Thoracic aorta (tissue), 2 donors: ENCODE measurements at regions not wholly inside any gene's neighbourhood (a gene's known extent, or its start where the extent isn't known, plus 50 kb on each side); places are given as distances from the start of the nearest gene placed in this dataset.

Experiments
- ATAC-seq: fragments of 150-250 bp; one replicate; pipeline ENCODE4 v1.8.0; 2017; ENCODE audit warnings: low read depth; ENCODE audit not compliant: insufficient number of reproducible peaks, low FRiP score
- DNase-seq: peaks from one replicate; pipeline ENCODE4 v3.0.0-alpha.2; 2020; ENCODE audit warnings: low spot score
- H3K27ac ChIP-seq, 2 donors: fragments of 200-600 bp; sonication (generic); 1 replicate in 1 of 2; 2 replicates in 1 of 2; pipeline ENCODE4 v1.5.1; 2016; ENCODE audit warnings: mild to moderate bottlenecking in 2 of 2, moderate library complexity in 2 of 2
- H3K27me3 ChIP-seq: fragments of 200-600 bp; sonication (generic); replicated peaks from 2 replicates; pipeline ENCODE4 v1.6.0; 2016; ENCODE audit warnings: mild to moderate bottlenecking; ENCODE audit not compliant: insufficient read depth
- H3K36me3 ChIP-seq: fragments of 200-600 bp; sonication (generic); one replicate; pipeline ENCODE4 v1.5.1; 2016
- H3K4me1 ChIP-seq, 2 donors: fragments of 200-600 bp; sonication (generic); 1 replicate in 1 of 2; 2 replicates in 1 of 2; pipeline versions ENCODE4 v1.5.1 to v1.6.0; 2016; ENCODE audit warnings: low read depth in 2 of 2, mild to moderate bottlenecking in 1 of 2; ENCODE audit not compliant: control insufficient read depth in 1 of 2
- H3K4me3 ChIP-seq: fragments of 200-600 bp; sonication (generic); 2 replicates; pipeline ENCODE4 v1.5.1; 2016; ENCODE audit warnings: mild to moderate bottlenecking
- H3K9me3 ChIP-seq: fragments of 200-600 bp; sonication (generic); 2 replicates; pipeline ENCODE4 v1.5.1; 2016
- TF ChIP-seq, protein P1 (sequence below): fragments of 200-600 bp; sonication (generic); IDR thresholded peaks from one replicate; pipeline ENCODE4 v1.5.1; 2019; ENCODE audit warnings: antibody characterized with exemption

DNA sequence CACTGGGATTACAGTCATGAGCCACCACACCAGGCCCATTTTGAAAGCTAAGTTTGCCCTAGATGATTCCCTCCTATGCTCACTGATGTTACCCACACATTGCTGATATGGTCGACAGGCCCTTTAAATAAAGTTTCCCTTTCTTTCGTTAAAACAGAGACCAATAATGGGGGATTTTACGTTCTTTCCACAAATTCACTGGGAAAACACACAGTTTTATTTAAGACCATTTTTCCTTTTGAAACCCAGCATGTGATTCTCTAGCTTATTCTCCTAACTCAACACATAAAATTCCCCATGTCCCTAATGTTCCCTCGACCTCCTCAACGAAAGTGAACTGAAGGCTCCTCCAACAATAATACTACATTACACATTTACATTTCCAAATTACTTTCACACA, 223.2 kb downstream of the ANAPC1 start:
- ATAC-seq (no peak), DNase-seq (no peak)
- peaks cover 13 to 19% of the 10 kb centered on the region in 2 donors for H3K4me1 ChIP-seq
- no peaks in the 10 kb centered on the region for H3K27me3 ChIP-seq
- TF ChIP-seq, protein P1, sequence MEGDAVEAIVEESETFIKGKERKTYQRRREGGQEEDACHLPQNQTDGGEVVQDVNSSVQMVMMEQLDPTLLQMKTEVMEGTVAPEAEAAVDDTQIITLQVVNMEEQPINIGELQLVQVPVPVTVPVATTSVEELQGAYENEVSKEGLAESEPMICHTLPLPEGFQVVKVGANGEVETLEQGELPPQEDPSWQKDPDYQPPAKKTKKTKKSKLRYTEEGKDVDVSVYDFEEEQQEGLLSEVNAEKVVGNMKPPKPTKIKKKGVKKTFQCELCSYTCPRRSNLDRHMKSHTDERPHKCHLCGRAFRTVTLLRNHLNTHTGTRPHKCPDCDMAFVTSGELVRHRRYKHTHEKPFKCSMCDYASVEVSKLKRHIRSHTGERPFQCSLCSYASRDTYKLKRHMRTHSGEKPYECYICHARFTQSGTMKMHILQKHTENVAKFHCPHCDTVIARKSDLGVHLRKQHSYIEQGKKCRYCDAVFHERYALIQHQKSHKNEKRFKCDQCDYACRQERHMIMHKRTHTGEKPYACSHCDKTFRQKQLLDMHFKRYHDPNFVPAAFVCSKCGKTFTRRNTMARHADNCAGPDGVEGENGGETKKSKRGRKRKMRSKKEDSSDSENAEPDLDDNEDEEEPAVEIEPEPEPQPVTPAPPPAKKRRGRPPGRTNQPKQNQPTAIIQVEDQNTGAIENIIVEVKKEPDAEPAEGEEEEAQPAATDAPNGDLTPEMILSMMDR = no peak
- no peaks in the 10 kb centered on the region for H3K9me3 ChIP-seq
- H3K4me3 ChIP-seq = no peak overlapping the region
- no peaks in the 10 kb centered on the region for H3K36me3 ChIP-seq
- peak overlapping the region; percentile 39 to 66 for H3K27ac ChIP-seq

- Histone ChIP-seq H3K27me3 (no peaks in the 10 kb centered on the region), H3K27ac (no peak overlapping the region), H3K4me1 (peaks cover 13 to 19% of the 10 kb centered on the region in 2 donors), H3K36me3 (no peaks in the 10 kb centered on the region), H3K4me3 (no peak overlapping the region), H3K9me3 (no peaks in the 10 kb centered on the region)
- no peak for DNase-seq
- ATAC-seq = no peak
- TF ChIP-seq, protein P1 = no peak
Measured at GRCh38 chr2:111661286-111661940, 222.6 kb downstream of the ANAPC1 start.

DNA sequence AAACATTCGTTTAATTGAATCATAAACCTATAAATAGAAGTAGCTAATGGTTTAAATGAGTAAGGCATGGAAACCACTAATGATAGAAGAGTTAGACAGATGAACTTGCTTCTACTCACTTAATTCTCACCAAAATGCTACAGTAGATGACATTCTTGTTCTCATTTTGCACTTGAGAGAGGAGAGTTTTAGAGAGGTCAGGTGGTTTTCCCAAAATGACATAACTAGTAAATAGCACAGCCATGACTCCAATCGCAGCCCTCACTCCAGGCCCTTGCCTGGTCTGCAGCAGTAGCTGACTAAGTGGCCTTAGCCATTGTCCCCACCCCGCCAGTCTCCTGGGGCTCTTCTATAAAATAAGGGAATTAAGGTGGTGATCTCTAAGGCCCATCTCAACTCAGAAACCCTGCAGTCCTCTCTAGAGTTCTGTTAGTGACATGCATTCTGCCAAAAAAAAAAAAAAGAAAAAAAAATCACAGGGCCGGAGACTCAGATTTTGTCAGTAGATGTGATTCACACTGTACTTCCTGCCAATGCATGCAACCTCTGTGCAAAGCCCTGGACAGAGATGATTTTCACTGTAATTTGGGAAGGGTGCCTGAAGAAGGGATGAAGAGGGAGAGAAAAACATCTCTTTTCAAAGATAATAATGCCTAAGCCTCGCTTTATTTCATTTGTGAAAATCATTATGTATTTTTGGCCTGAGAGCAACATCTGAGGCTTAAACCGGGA, 221.8 kb downstream of the ANAPC1 start:
- no peak for DNase-seq
- TF ChIP-seq, protein P1 = no peak
- ATAC-seq = no peak

DNA sequence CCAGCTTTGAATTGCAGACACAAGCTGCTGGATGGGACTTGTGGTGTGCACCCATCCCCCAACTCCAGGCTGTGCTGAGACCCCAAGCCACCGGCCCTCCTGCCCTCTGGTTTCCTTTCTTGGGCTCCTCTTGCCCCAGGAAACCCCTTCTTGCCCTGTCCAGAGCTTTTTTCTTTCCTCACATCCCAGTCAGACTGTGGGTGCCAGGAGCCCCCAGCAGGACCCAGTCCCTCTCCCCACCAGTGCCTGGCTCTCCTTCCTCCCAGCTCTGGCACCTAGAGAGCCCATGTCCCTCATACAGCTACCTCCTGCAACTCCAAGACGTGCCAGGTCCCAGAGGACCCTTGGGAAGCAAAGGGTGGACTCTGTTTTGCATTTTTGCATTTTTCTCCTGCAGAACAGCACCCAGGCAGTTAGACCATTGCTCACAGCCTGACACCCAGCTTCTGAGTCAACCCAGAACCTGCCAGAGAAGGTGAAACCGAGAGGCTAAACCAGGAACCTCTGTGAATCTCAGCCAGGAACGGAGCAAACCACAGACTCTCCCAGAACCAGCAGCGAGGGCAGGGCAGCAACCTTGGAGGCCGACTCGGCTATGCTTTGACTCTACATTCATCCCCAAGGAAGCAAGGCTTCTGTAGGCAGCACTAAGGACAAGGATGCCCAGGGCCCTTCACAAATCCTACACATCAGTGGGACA, 221.1 kb downstream of the ANAPC1 start:
- Histone ChIP-seq H3K4me1 (peaks cover 13 to 19% of the 10 kb centered on the region in 2 donors), H3K9me3 (no peaks in the 10 kb centered on the region), H3K36me3 (no peaks in the 10 kb centered on the region), H3K4me3 (no peak overlapping the region), H3K27ac (no peak overlapping the region), H3K27me3 (no peaks in the 10 kb centered on the region)
- TF ChIP-seq, protein P1 = no peak
- ATAC-seq (no peak), DNase-seq (no peak)

More for the DNA sequence above, 221.8 kb downstream of the ANAPC1 start:
- Histone ChIP-seq H3K36me3 (no peaks in the 10 kb centered on the region), H3K9me3 (no peaks in the 10 kb centered on the region), H3K27ac (no peak overlapping the region), H3K4me3 (no peak overlapping the region), H3K4me1 (peaks cover 13 to 19% of the 10 kb centered on the region in 2 donors), H3K27me3 (no peaks in the 10 kb centered on the region)
